Thyroid gland (tissue), 4 donors: ENCODE measurements at regions not wholly inside any gene's neighbourhood (a gene's known extent, or its start where the extent isn't known, plus 50 kb on each side); places are given as distances from the start of the nearest gene placed in this dataset.

Experiments used
- CTCF ChIP-seq, 6 experiments: fragments of 200-600 bp in 3 of 6; fragments of 450-650 bp in 3 of 6; sonication (generic) in 3 of 6; IDR thresholded peaks; one replicate each; pipeline ENCODE4 v1.5.1; 2016 to 2019; ENCODE audit warnings: antibody characterized with exemption in 6 of 6, mild to moderate bottlenecking in 2 of 6, inconsistent platforms in 1 of 6, moderate library complexity in 1 of 6
- POLR2A ChIP-seq, 2 donors: fragments of 450-650 bp; IDR thresholded peaks; one replicate each; pipeline ENCODE4 v1.6.1; 2017; ENCODE audit warnings: antibody characterized with exemption in 2 of 2, mild to moderate bottlenecking in 2 of 2, moderate library complexity in 1 of 2

DNA sequence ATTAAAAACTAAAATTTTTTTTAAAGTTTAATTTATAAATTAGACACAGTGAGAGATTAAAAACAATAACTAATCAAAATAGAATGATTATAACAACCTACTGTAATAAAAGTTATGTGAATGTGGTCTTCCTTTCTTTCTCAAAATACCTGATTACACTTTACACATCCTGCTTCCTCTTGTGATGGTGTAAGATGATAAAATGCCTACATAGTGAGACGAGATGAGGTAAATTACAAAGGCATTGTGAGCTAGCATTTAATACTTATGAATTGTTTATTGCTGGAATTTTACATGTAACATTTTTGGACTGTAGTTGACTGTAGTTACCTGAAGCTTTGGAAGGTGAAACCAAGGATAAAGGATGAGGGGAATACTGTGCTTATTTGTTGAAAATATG, 94.2 kb upstream of the CLEC14A start:
- TF ChIP-seq CTCF (IDR thresholded peaks at IDR 0.05): no peak
- TF ChIP-seq POLR2A (IDR thresholded peaks at IDR 0.05): no peak
